ENCODE measurements at regions not wholly inside any gene's neighbourhood (a gene's known extent, or its start where the extent isn't known, plus 50 kb on each side); places are given as distances from the start of the nearest gene placed in this dataset.
"Not testable (repeated sequence)": the region's sequence is repeated elsewhere in the genome, so short reads cannot be mapped to it uniquely, and the experiment has no call there.

DNA sequence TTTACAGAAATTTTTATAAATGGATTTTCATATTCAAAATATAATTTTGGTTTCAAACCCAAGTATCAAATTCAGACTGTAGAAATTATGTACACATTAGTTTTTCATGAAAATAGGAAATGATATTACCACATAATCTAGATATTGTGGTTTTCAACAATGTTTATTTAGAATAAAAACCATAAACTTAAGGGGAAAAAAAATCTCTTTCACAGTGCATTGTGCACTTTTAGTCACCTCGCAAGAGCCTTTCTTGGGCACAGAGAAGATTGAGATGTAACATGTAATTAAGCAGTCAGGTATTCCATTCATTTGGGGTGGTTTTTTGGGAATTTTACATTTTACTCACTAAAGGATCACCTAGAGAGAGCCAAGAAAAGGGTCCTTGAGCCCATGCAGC, 104.0 kb downstream of the TANC2 start:
- DNase-seq: no peak
- intact Hi-C loops (cut with DNase I): no loop called here

DNA sequence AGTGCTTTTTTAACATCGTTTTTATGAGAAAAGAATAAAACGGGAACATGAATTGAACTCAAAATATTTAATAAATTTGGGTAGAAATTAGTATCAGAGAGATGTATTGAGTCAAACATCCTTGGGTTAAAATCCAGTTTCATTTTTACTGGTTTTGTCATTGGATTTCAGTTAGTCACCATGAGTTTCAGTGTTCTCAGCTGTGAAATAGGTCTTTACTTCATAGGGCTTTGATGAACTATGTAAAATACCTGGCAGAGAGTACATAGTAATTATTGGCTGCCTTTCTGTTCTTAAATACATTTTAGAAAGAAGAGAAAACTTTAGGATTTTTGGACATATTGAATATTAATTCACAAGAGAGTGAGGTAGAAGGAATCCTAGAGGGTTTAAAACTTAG, 105.8 kb downstream of the TANC2 start:
- intact Hi-C loops (cut with DNase I): no loop called here
- DNase-seq: no peak

DNA sequence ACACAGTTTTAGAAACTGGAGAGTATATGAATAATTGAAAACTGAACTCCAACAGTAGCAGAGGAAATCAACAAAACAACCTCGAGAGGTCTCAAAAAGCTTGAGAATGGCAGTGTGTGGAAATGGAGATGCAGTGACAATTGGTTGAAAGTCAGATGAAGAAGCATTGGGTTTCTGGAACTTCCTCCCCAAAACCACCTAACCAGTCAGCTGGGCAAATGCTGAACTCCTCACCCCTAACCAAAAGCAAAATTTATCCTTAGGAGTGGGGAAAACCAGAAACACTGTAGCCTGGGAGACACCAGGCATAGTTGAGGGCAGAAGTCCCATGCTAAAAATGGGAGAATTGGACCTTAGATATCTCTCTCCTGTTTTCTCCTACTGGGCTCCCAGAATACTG, 109.9 kb downstream of the TANC2 start:
- DNase-seq: no peak
- intact Hi-C loops (cut with DNase I): no loop called here

DNA sequence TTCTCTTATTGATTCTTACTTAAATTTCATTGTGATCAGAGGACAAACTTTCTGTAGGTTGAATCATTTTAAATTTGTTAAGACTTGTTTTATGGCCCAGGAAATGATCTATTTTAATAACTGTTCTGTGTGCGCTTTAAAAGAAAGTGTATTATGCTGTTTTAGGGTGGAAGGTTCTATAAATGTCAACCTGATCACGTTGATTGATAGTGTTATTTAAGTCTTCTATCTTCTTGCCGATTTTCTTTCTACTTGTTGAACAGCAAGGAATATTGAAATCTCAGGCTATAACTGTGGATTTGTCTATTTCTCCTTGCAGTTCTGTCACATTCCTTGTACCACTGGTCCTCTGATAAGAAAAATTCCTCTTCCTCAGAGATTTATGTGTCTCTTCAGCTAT, 112.7 kb downstream of the TANC2 start:
- intact Hi-C loops (cut with DNase I): no loop called here
- DNase-seq: no peak

DNA sequence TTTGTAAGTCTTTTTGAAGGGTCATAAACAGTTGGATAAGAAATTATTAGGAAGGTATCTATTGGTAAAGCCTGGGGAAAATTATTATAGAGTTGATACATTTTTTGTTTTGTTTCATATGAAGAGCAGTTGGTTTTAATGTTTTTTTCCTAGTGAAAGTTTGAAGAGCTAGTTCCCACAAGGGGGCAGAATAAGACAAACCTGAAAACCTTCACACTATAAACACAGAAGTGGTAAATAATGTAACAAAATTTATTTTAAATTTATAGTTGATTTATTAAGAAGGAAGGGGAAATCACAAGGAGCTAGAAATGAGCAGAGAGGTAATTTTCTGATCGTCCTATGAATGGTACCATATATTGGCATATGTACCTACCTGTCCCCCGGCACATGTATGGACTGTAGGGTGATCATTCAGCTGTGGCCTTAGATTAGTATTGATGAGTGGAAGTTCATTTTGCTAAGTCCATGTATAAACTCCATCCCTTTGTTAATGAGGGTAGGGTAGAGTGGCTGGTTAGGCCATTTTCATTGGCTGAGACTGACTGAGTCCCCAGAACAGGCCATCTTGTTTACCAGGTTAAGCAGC, 116.3 kb downstream of the TANC2 start:
- DNase-seq: no peak
- intact Hi-C loops (cut with DNase I): loop anchor here (5.0 kb wide), 1 partner anchor 325 kb away; no protein-coding TSS in a partner anchor

DNA sequence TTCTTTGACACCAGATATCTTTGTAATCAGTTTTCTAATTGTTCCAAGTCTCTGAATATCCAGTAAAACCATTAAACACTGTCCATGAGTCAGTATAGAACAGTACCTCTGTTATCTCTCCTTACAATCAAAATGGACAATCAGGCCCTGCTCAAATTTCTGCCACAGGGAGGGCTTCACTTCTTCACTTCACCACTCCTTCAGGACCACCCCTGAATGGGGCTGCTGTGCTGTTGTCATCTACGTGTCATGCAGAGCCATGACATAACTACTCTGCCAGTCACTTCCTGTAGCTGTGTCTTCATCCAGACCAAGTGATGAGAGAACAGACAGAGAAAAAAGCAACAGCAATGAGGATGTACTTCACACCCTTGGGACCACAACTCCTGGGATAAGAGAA, 116.9 kb downstream of the TANC2 start:
- intact Hi-C loops (cut with DNase I): loop anchor here (5.0 kb wide), 1 partner anchor 324 kb away; no protein-coding TSS in a partner anchor
- DNase-seq: no peak

DNA sequence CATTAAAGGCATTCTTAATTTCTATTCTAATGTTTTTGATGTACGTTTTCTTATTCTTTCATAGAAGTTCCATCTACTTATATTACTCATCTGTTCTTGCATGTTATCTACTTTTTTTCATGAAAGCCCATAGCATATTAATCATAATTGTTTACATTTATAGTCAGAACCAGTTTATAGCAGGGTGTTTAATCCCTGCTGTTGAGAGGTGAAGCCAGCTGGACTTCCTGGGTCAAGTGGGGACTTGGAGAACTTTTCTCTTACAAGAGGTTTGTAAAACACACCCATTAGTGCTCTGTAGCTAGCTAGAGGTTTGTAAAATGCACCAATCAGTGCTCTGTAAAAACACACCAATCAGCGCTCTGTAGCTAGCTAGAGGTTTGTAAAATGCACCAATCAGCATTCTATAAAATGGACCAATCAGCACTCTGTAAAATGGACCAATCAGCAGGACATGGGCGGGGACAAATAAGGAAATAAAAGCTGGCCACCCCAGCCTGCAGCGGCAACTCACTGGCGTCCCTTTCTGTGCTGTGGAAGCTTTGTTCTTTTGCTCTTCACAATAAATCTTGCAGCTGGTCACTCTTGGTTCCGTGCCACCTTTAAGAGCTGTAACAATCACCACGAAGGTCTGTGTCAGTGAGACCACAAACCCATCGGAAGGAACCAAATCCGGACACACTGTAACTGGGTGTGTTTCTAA, 120.6 kb downstream of the TANC2 start:
- no peak for DNase-seq
- intact Hi-C loops (cut with DNase I): no loop called here

DNA sequence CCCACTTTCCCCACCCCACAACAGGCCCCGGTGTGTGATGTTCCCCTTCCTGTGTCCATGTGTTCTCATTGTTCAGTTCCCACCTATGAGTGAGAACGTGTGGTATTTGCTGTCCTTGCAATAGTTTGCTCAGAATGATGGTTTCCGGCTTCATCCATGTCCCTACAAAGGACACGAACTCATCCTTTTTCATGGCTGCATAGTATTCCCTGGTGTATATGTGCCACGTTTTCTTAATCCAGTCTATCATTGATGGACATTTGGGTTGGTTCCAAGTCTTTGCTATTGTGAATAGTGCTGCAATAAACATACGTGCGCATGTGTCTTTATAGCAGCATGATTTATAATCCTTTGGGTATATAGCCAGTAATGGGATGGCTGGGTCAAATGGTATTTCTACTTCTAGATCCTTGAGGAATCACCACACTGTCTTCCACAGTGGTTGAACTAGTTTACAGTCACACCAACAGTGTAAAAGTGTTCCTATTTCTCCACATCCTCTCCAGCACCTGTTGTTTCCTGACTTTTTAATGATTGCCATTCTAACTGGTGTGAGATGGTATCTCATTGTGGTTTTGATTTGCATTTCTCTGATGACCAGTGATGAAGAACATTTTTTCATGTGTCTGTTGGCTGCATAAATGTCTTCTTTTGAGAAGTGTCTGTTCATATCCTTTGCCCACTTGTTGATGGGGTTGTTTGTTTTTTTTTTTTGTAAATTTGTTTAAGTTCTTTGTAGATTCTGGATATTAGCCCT, 124.5 kb downstream of the TANC2 start:
- intact Hi-C loops (cut with DNase I); DNase-seq: not testable (repeated sequence)

DNA sequence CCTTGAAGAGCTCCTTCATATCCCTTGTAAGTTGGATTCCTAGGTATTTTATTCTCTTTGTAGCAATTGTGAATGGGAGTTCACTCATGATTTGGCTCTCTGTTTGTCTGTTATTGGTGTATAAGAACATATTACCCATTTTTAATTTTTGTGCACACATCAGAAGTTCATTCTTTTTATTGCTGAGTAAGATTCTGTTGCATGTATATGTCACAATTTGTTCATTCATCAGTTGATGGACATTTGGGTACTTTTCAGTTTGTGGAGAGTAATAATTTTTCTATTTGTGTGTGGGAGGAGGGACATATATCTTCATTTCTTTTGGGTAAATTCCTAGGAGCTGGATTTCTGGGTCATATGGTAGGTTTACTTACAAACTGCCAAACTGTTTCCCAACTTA, 125.9 kb downstream of the TANC2 start:
- DNase-seq; intact Hi-C loops (cut with DNase I): not testable (repeated sequence)

DNA sequence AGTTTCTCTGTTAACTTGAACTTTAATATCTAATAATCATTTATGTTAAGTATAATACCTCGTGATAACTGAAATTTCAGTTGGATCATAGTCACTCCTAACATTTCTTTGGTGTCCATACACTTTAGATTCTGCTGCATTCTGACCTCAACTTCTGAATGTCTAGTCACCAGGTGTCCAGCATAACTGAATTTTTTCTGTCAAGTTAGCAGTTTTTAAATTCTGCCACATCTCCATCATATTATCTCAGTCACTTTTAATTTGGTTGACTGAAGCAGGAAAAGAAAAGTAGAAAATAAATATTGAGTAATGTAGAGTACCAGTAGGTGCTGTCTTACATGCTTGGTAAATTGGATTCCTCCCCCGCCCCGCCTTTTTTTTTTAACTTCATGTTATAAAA, 128.6 kb downstream of the TANC2 start:
- intact Hi-C loops (cut with DNase I): no loop called here
- DNase-seq: no peak

DNA sequence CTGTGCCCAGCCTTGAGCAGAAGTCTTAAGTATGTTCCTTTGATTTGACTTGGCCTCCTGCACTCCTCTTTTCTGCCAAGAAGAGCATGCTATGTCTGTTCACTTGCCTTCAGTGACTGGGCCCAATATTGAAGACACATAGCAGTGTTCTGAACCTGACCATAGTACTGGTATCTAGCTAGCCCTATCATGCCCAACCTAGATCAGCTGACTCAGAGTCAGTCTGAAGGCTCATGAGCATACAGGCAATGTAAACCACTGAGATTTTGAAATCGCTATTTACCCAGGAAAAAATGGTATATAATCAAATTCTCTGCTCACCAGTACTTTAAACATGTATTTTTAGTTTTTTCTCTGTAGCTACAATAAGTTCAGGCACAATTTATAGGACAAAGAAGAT, 129.4 kb downstream of the TANC2 start:
- no peak for DNase-seq

DNA sequence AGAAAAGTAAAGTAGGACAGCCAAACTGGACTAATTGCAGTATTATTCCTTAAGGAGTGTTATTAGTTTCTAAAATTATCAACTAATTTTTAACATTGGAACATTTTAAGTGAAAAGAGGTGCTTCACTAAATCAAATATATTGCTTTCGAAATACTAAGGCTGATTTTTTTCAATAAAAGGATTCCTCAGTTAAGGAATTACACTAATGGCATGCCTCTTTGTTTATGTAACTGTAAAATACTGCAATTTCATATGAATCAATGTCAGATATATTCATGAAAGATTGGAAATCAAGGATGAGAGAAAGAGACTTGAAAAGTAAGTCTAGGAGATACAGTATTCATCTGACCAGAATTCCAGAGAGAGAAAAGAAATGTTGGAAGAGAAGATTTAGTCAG, 129.8 kb downstream of the TANC2 start:
- no peak for DNase-seq
- intact Hi-C loops (cut with DNase I): no loop called here

More for the DNA sequence above, 129.4 kb downstream of the TANC2 start:
- intact Hi-C loops (cut with DNase I): no loop called here

DNA sequence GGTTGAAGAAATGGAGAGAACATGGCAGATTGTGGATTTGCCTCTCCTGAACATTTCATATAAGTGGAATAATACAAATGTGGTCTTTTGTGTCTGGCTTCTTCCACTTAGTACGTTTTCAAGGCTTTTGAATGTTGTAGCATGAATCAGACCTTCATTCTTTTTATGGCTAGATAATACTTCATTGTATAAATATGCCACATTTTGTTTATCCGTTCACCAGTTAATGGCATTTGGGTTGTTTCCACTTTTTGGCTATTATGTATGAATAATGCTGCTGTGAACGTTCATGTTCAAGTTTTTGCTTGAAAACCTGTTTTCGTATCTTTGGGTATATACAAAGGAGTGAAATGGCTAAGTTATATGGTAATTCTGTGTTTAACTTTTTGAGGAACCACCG, 130.4 kb downstream of the TANC2 start:
- DNase-seq: no peak
- intact Hi-C loops (cut with DNase I): no loop called here

DNA sequence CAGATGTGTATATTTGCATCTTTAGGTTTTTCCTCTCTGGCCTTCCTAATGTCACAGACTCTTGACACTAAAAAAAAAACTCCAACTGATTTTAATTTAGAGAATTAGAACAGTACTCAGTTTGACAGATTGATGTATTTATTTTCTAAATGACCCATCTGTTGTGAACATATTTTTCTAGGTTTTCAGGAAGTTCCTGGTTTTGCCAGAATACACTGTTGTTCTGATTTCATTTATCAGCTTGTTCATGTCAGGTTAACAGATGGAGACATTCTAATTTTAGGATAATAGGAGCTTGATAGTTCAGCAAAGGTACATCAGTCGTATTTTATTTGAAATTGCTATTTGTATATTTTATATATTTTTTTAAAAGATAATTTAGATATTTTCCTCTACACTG, 133.4 kb downstream of the TANC2 start:
- DNase-seq: no peak
- intact Hi-C loops (cut with DNase I): no loop called here

DNA sequence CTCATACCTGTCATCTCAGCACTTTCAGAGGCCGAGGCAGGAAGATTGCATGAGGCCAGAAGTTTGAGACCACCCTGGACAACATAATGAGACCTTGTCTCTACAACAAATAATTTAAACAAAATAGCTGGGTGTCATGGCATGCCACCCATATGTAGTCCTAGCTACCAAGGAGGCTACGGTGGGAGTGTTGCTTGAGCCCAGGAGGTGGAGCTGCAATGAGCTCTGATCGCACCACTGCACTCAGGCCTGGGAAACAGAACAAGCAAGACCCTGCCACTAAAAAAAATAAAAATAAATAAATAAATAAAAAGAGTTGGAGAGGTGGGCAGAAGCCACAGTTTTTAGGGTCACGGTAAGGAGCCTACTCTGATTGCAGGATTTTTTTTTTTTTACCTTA, 136.0 kb downstream of the TANC2 start:
- DNase-seq: no peak
- intact Hi-C loops (cut with DNase I): no loop called here

DNA sequence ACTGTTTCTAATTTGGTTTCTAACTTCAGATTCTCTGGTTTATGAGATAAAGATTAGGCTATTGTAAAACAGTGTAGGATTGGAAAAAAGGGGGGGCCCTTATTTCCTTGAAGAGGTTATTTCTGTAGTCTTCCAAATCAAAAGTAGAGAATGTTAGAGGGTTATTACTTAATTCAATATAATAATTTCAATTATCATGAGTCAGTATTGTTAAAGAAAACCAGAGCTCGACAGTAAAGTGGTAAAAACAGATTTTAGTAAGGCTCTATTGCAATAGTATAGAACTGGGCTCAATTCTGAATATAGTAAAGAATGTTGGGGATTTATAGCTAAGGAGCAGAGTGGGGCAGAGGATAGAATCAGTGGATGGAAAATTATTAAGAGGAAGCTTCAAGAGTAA, 140.0 kb downstream of the TANC2 start:
- intact Hi-C loops (cut with DNase I): no loop called here
- no peak for DNase-seq

DNA sequence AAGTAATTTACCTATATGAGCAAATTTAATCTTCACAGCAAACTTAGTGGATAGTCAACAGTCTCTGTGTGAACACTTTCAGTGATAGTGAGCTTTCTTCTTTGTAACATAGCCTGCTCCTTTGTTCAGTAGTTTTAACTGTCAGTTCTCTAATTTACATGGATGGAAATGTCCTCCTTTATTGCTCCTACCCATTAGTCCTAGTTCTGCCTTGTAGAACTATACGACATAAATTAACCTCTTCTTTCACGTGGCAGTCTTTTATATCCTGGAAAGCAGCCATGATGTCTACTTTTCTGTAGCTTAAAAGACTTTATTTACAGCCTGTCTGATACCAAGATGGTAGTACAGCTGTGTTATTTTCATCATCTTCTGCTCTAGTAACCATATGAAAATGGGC, 143.6 kb downstream of the TANC2 start:
- intact Hi-C loops (cut with DNase I): no loop called here
- DNase-seq: no peak

DNA sequence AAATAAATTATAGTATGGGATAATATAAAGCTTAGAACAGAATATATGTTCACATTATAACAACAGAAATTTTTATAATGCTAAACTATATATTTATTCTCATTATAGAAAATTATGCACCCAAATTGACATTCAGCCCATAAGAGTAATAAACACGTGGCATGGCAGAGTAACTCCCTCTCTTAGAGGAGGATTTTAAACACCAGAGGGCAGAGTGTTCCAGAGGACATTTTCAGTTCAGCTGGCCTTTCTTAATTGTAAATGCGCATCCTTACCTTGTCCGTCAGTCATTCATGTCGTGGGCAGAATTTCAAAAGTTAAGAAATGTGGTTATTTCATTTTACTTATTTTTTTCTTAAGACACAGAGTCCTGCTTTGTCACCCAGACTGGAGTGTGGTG, 147.1 kb downstream of the TANC2 start:
- peak in 4 of 42 donors; percentile 26 to 66 (median 48) for DNase-seq
- intact Hi-C loops (cut with DNase I): no loop called here

DNA sequence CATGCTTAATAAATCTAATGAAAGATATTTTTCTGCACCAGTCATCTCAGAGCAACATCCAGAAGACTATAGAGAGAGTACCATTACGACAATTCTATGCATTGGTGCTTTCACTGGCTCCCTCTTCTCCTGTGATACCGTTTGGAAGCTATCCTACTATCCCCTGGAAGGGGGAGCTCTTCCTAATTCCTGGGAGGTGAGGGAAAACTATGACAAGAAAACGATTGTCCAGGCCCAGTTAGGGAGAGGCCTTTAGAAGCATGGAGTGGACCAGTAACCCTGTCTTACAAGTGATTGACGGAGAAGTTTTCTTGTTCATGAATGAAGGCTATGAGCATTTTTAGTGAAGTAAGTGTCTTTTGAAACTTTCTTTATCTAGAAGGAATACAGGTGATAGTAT, 150.2 kb downstream of the TANC2 start:
- DNase-seq: no peak
- intact Hi-C loops (cut with DNase I): no loop called here

All from head of caudate nucleus (tissue), 42 donors.